GM19438 (cell line): ENCODE measurements at regions not wholly inside any gene's neighbourhood (a gene's known extent, or its start where the extent isn't known, plus 50 kb on each side); places are given as distances from the start of the nearest gene placed in this dataset.
"Not testable (repeated sequence)": the region's sequence is repeated elsewhere in the genome, so short reads cannot be mapped to it uniquely, and the experiment has no call there.

ENCODE experiments used
- ATAC-seq: cut with Tn5 transposase; IDR thresholded peaks from one replicate; pipeline ENCODE4 v1.9.1; 2021; ENCODE audit warnings: low read depth; ENCODE audit not compliant: unreplicated experiment

DNA sequence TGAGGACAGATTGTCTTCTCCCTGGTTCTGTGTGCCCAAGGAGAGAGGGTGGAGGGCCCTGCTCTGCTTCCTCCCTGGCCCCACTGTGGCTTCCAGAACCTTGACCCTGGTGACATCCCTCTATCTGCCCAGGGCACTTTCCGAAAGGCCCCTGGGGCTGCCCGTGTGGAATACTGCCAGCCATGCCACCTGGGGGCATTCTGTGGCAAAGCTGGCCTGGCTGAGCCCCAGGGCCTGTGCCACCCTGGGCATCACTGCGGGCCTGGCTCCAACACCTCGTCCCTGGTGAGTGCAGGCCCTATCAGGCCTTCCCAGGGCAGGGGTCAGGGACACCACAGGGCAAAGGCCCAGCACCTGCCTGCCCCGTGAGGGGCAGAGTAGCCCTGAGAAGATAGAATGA is 123.7 kb upstream of the MTLN start:
- not testable (repeated sequence) for ATAC-seq

DNA sequence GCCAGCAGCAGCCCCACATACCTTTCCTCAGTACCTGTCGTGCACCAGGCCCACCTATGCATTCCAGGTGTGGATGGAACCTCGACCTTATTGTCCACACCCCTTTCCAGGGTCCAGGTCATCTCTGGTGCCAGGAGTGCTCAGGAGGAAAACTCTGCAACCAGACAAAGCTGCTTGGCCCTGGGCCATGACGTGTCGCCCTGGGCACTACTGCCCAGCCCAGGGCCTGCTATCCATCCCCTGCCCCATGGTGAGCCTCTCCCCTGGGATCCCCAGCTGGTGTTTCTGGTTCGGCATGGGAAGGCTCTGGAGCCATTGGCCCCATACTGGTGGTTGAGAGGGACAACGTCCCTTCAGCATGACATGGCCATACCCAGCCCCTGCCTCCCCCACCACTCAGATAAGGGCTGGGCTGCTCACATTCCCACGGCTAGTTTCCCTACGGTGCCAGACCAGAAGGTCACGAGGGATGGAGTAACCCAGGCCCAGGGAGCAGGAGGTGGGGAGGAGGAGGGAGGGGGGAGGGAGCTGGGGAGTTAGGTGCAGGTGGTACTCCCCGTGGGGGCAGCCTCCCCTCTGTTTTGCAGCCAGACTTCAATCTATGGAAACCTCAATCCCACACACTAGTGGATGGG is 123.2 kb upstream of the MTLN start:
- ATAC-seq, result not testable (repeated sequence)

DNA sequence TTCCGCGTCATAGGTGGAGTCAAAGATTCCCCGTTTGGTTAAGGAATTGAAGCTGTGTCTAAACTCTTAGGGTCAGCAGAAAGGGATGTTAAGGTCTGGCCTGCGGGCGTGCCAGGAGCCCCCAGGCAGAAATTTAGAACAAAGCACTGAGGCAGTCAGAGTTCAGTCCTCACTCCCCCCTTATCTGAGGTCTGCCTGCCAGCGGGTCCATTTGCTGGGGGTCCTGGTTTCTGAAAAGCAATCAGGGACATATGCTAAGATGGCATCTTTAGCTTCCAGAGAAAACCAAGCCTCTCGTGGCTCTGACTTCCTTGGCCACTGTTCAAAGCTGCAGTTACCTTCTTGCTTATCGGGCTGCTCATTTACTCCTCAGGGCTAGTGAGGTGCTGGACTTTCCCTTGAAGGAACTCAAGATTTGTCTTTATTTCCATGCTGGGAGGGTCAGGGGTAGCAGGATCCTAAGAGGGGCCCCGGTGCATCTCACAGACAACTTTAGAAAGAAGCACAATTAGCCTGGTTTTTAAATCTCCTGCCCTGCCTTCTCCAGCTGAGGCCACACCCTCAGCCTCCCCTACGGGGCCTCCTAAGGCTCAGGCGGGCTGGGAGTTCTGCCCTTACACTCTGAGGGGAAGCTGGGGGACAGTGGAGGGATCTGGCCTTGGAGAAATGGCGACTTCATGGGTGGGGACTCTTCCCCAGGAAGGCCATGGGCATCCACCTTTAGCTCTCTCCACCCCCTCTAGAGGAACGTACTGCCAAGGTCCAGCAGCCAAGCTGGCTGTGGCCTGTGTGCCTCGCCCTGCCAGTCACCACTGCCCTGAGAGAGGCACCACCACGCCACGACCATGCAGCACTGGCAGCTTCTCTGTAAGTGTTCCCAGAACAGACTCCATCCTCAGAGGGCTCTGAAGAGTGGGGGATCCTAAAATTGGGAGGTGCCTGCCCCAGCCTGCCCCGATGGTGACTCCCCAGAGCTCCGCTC is 121.1 kb upstream of the MTLN start:
- not testable (repeated sequence) for ATAC-seq

DNA sequence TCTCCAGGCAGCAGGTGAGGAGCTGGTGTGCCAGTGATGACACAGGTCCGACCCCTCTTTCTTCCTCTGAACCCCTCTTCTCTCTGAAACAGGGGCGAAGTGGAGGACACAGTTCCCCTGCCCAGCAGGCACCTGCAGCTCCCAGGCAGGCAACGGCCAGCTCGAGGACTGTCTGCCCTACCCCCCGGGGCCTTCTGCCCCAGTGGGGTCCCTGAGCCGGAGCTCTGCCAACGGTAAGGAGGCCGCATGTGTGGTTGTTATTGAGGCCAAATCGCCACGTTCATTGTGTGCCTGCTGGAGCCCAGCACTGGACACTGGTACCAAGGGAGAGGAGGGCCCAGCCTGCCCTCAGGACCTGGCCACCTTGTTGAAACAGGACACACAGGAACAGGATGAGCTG is 119.3 kb upstream of the MTLN start:
- not testable (repeated sequence) for ATAC-seq

DNA sequence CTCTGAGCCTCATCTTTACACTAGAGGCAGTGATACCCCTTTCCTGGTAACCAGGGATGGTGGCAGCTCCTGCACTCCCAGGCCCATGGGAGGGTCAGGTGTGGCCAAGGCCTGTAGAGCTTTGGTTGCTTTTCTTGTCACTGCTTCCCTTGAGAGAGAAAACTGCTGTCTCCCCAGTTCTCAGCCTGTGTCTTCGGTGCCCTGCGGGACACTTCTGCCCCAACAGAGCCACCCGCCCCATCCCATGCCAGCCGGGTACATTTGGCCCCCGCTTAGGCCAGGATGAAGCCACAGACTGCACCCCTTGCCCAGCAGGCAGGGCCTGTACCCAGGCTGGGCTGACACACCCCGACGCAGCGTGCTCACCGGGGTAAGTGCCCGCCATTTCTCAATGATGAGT is 117.4 kb upstream of the MTLN start:
- ATAC-seq, result not testable (repeated sequence)

DNA sequence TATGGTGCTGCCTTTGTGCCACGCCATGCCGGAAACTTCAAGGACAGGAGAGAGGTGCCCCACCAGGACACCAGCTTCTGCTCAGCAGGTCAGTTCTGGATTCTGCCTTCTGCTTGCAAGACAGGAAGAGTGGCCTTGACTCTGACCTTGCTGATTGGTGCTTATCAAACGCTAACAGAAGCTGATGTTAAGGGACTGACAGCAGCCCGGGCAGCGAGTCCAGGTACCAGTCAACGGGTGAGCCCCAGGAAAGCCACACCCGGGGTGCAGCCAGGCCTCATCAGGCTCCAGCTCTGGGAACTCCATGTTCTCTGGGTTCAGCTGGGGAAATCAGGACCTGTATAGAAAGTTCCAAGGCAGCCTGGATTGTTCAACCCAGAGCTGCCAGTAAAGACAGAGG is 116.8 kb upstream of the MTLN start:
- ATAC-seq, result not testable (repeated sequence)

DNA sequence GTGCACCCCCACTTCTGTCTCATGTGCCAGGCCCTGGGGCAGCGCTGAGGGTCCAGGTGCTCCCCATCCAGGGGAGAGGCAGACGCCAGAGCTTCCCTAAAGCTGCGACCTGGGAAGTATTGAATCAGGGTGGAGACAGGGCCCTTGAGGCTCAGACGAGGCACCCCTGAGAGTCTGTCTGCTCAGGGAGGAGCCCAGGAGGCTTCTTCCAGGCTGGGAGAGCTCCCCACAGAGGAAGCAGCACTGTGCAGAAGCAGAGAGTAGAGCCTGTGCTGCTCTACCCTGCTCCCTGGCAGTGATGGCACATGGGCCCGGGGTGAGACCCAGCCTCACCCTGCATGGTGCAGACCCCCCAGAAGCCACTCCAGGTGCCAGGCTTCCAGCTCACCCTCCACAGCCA is 116.3 kb upstream of the MTLN start:
- ATAC-seq, result not testable (repeated sequence)

DNA sequence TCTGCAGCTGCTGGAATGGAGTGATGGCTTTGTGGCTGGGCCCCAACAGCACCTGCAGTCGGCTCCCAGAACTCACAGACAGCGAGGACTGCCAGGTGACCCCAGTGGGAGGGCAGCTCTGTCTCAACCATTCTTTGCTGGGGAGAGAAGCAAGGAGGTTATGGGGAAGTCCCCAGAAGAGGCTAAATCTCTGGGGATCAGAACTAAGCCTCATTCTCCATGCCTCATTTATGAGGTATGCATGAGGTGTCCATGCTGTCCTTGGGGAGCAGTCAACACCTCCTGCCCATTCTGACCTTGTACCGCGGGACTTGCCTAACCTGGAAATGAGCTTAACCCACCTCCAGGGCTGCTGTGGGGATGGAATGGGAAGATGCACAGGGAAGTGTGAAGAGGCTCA is 111.5 kb upstream of the MTLN start:
- ATAC-seq, result not testable (repeated sequence)

DNA sequence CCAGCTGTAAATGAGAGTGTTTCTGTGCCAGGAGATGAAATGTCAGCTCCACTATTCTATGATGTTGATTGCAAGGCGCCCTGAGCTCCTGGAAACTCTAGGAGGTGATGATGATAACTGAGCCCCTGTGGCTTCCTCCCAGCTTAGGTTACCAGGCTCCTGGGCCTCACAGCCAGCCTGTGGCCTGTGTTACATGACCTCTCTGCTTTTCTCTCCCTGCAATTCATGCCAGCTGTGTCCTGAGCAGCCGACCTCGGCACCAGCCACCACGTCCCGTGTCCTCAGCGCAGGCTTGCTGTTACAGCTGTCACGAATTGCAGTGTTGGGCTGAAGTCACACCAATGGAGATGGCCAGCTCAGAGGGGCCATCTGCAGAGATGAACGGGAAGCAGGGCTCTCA is 110.2 kb upstream of the MTLN start:
- not testable (repeated sequence) for ATAC-seq

DNA sequence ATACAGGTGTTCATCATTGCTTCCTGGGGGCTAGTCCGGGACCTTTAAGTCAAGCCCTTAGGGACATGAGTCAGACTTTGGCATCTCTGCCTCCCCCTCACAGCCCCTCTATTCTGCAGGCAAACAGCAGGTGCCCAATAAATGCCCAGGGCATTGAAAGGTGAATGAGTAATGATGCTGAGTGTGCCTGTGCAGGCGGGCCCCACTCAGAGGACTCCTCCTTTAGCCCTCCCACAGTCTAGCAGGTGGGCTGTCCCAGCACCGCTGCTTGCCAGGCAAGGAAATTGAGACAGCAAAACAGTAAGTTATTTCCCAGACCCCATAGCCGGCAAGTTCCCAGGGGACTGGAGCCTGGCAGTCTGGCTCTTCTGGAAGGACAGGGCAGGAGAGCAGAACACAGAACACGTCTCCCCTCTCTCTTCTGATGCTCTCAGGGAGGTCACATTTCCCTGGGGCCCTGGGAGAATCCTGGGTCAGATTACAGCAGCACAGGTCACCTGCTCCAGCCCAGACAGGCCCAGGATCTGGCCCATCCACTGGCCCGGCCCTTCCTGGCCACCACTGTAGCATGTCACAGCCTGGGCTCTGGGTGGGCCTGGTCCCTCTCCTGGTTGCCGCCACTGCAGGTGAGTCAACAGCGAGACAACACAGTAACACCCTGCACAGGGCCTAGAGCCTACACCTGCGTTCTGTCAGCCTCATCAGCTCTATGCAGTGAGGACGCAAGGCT is 108.7 kb upstream of the MTLN start:
- ATAC-seq, result not testable (repeated sequence)

DNA sequence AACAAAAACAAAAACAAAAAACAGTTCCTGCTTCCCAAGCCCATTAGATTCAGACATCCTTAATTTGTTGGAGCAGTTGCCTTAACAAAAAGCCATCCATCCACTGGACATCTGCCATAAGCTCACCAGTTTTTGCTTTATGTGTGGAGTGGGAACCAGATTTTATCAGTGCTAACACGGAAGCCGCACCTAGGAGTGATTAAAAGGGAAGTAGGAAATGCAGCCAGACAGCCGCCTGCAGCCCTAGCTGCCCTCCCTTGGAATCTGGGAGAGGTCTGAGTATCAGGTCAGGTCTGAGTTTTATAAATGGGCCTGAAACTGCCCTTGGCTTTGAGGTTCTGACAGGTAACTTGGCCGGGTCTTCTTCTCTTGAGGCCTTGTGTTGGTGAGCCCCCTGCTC is 106.6 kb upstream of the MTLN start:
- ATAC-seq, result not testable (repeated sequence)

DNA sequence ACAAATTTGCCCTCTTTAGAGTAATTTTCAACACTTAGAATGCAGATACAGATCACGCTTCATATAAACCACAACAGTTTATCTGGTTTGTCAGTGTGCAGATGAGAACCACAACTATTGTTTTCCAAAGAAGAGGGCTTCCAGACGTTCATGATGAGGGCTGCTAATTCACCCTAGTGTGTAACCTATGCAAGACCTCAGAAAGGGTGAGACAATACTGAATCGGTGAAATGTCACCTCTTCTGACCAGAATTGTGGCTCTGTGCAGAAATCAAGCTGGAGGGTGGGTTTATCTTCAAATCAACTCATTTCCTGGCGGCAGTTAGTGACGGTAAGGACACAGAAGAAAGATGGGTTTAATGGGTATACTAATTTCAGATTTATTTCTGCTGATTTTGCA is 105.0 kb upstream of the MTLN start:
- ATAC-seq, result not testable (repeated sequence)

DNA sequence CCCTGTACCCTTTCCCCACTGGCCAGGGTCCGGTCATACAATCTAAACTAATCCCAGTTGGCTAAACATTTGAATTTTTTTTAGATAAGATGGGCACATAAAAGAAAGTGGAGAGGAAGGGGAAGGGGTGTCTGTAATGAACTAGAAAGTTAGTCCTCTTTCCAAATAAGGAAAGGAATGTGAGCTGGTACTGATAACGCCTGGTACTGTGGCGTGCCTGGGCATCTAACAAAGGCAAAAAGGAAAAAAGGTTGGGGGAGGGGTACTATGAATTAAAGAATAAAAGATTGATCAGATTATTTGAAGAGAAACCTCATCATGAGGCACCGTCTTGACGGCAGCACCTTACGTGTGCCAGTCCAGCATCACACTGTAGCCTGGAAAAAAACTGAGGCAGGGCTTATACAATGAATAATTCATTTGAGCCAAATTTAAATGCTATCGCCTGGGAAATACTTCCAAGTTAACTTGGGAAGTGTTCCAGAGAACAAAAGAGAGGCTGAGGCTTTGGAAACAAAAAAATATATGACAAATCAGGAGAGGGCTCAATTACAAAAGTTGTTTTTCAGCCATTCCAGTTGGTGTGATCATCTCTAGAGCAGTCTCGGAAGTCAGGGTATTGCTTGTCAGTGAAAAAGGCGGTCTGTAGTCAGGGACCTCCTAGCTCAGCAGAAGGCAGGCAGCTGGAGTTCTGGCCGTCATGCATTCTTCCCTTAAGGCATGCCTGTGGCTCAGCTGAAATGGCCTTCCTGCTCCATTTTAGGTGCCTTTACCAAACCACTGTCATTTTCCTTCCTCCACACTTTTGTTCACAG is 103.9 kb upstream of the MTLN start:
- ATAC-seq, result not testable (repeated sequence)

DNA sequence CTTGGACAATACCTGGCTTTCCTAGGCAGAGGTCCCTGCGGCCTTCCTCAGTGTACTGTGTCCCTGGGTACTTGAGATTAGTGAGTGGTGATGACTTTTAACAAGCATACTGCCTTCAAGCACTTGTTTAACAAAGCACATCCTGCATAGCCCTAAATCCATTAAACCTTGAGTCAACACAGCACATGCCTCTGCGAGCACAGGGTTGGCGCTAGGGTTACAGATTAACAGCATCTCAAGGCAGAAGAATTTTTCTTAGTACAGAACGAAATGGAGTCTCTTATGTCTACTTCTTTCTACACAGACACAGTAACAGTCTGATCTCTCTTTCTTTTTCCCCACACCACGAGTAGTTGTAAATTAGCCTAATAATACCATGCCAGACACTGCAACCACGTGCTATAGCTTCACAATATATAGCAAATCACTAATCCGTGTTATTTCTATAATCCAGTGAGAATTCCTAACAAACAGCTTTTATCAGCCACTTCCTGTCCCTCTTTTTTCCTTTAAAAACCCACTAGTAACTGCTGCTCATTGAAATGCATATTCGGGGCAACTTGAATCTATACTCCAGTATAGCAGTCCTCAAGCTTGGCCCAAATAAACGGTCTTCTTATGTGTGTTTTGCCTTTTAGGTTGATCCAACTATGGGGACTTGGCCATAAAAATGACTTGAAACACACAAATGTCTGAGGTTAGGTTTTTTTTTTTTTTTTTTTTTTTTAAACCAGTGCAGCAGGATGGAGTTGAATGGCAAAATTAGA is 102.9 kb upstream of the MTLN start:
- not testable (repeated sequence) for ATAC-seq

DNA sequence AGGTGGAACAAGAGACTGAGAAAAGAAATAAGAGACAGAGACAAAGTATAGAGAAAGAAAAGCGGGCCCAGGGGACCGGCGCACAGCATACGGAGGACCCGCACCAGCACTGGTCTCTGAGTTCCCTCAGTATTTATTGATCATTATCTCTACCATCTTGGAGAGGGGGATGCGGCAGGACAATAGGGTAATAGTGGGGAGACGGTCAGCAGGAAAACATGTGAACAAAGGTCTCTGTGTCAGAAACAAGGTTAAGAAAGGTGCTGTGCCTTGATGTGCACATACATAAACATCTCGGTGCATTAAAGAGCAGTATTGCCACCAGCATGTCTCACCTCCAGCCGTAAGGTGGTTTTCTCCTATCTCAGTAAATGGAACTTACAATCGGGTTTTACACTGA is 102.1 kb upstream of the MTLN start:
- ATAC-seq, result not testable (repeated sequence)

DNA sequence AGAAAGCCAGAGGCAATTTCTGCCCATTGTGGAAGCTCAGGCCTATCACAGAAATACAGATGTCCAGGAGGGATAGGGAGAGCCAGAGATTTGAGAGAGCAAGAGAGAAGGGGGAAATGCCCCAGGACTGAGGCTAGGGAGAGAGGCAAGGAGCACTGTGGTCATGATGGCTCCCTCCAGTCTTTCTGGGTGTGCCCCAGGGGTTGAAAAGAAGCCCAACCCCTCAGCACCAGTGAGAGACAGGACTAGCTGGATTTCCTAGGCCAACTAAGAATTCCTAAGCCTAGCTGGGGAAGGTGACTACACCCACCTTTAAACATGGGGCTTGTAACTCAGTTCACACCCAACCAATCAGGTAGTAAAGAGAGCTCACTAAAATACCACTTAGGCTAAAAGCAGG is 100.7 kb upstream of the MTLN start:
- ATAC-seq, result not testable (repeated sequence)

DNA sequence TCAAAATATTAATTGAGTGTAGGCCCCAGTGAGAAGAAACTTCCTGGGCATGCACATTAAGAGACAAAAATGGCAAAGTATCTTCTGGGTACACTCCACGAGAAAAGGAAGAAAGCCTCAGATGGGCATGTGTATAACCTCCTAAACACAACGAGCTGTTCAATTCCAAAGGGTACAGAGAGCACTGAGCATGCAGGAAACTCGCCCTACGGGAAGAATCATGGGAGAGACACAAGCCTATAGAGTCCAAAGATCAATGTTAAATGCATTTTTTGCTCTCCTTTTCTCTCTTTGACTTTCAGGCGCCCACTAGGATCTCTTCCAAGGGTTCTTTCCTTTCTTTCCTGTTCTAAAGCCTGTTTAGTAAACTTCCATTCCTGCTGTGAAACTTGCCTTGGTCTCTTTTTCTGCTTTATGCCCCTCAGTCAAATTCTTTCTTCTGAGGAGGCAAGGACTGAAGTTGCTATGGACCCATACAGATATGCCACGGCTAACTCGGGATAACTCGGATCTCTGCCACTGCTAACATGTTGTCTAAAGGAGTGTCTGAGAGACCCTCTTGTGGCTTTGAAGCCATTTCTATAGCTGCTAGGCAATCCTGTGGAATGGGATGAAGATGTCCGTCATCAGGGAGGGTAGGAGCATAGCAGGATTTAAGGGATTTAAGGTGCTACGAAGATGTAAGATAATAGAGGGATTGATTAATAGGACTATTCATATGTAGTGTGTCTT is 99.5 kb upstream of the MTLN start:
- ATAC-seq, result not testable (repeated sequence)

DNA sequence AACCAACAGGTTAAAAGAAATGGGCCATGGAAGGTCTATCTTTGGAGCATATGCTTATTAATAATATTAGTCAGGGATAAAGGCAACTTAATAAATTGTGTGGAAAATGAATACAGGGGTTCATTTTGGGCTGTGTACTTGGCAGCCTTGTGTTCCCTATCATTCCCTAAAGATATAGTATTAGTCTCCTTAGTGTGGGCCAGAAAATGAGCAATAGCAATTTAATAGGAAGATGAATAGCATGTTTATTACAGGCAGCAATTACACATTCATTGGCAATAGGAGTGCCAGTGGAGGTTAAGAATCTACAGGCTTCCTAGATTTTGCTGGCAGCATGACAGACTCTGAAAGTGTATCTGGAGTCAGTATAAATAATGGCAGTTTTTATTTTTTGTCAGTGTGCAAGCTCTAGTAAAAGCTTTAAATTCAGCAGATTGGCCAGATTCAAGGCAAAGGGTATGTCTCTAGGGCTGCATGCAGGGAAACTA is 98.7 kb upstream of the MTLN start:
- ATAC-seq, result not testable (repeated sequence)

DNA sequence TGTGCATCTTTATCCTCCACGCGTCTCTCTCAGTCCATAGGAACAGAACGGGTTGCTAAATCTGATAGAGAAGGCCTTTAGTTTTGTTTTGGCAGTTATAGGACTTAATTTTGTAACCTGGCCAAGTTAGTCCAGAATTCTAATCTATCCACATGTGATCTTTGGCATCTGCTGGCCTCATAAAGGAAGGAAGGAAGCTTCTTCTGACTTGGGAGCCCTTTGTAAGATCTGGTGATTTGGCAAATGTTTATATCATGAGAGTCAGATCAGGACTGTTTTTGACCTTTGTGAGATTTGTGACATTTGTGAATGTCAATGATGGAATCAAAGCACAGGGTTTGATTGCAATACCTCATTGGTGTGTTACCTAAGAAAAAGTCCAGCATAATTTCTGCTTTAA is 96.4 kb upstream of the MTLN start:
- not testable (repeated sequence) for ATAC-seq
